Stimulated activated CD4-positive, alpha-beta T cell treated with anti-CD3 and anti-CD28 coated beads, Interleukin-12 subunit alpha, Interleukin-12 subunit beta, amount 100 ng/mL, for 4 hours (primary cell): ENCODE measurements at regions not wholly inside any gene's neighbourhood (a gene's known extent, or its start where the extent isn't known, plus 50 kb on each side); places are given as distances from the start of the nearest gene placed in this dataset.
A peak's percentile ranks its signal among the peaks of the same experiment; 100 is the strongest.

Experiments used
- DNase-seq: peaks from one replicate; pipeline ENCODE4 v3.0.0-alpha.2; 2020

GRCh38 chr16:16798504-16798903 lies 419.6 kb downstream of the NPIPA7 start:
- DNase-seq = no peak

- DNase-seq = no peak
Observed at GRCh38 chr16:16805809-16806208, 426.9 kb downstream of the NPIPA7 start.

- DNase-seq = no peak
Observed at GRCh38 chr16:16815641-16816040, 436.7 kb downstream of the NPIPA7 start.

- DNase-seq = no peak
Observed at GRCh38 chr16:16817196-16817595, 438.3 kb downstream of the NPIPA7 start.

GRCh38 chr16:16821261-16821660 lies 442.3 kb downstream of the NPIPA7 start:
- no peak for DNase-seq

GRCh38 chr16:16828913-16829398 lies 450.0 kb downstream of the NPIPA7 start:
- no peak for DNase-seq

- no peak for DNase-seq
Observed at GRCh38 chr16:16830401-16830800, 451.5 kb downstream of the NPIPA7 start.

- DNase-seq = no peak
Observed at GRCh38 chr16:16830973-16831372, 452.0 kb downstream of the NPIPA7 start.

- no peak for DNase-seq
Observed at GRCh38 chr16:16833165-16833564, 454.2 kb downstream of the NPIPA7 start.

- DNase-seq = no peak
Observed at GRCh38 chr16:16850274-16850673, 471.3 kb downstream of the NPIPA7 start.

- no peak for DNase-seq
Observed at GRCh38 chr16:16857012-16857411, 478.1 kb downstream of the NPIPA7 start.

GRCh38 chr16:16857603-16858283 lies 478.8 kb downstream of the NPIPA7 start:
- no peak for DNase-seq

- DNase-seq = peak; percentile 33
Observed at GRCh38 chr16:16861546-16861945, 482.6 kb downstream of the NPIPA7 start.

GRCh38 chr16:16863672-16864071 lies 484.7 kb downstream of the NPIPA7 start:
- DNase-seq = no peak

- DNase-seq = no peak
Observed at GRCh38 chr16:16864536-16864935, 485.6 kb downstream of the NPIPA7 start.

GRCh38 chr16:16865374-16865773 lies 486.4 kb downstream of the NPIPA7 start:
- no peak for DNase-seq

- DNase-seq = no peak
Observed at GRCh38 chr16:16867973-16868372, 489.0 kb downstream of the NPIPA7 start.

- DNase-seq = no peak
Observed at GRCh38 chr16:16868727-16869126, 489.8 kb downstream of the NPIPA7 start.

GRCh38 chr16:16869746-16870145 lies 490.8 kb downstream of the NPIPA7 start:
- DNase-seq = no peak

- no peak for DNase-seq
Observed at GRCh38 chr16:16871196-16871595, 492.3 kb downstream of the NPIPA7 start.

GRCh38 chr16:16877061-16877460 lies 498.1 kb downstream of the NPIPA7 start:
- no peak for DNase-seq

GRCh38 chr16:16879567-16880251 lies 500.8 kb downstream of the NPIPA7 start:
- DNase-seq = no peak

GRCh38 chr16:16881814-16882213 lies 502.9 kb downstream of the NPIPA7 start:
- no peak for DNase-seq

- no peak for DNase-seq
Observed at GRCh38 chr16:16882766-16883165, 503.8 kb downstream of the NPIPA7 start.

- DNase-seq = no peak
Observed at GRCh38 chr16:16884451-16884850, 505.5 kb downstream of the NPIPA7 start.
